Right ventricle myocardium superior (tissue), 1 donor: ENCODE measurements at regions not wholly inside any gene's neighbourhood (a gene's known extent, or its start where the extent isn't known, plus 50 kb on each side); places are given as distances from the start of the nearest gene placed in this dataset.

Experiments used
- ATAC-seq: fragments of 200-7000 bp; cut with Tn5 transposase; one replicate; pipeline ENCODE4 v1.9.1; 2020; ENCODE audit warnings: mild to moderate bottlenecking; ENCODE audit not compliant: poor library complexity
- DNase-seq: peaks from one replicate; pipeline ENCODE4 v3.0.0-alpha.2; 2020
- intact Hi-C: fragments of 100-400 bp; cut with DNase I; formaldehyde crosslinking; loops from one replicate; pipeline ENCODE4 v1.11.2; 2022
- donor health status: DM: no; HTN: yes; CAD: no; lungs with severe emphysema.

- DNase-seq, result no peak
- no peak for ATAC-seq
- intact Hi-C loops, result no loop called here
Measured at GRCh38 chr16:63223851-63224250, 1187.6 kb upstream of the CDH8 start.

DNA sequence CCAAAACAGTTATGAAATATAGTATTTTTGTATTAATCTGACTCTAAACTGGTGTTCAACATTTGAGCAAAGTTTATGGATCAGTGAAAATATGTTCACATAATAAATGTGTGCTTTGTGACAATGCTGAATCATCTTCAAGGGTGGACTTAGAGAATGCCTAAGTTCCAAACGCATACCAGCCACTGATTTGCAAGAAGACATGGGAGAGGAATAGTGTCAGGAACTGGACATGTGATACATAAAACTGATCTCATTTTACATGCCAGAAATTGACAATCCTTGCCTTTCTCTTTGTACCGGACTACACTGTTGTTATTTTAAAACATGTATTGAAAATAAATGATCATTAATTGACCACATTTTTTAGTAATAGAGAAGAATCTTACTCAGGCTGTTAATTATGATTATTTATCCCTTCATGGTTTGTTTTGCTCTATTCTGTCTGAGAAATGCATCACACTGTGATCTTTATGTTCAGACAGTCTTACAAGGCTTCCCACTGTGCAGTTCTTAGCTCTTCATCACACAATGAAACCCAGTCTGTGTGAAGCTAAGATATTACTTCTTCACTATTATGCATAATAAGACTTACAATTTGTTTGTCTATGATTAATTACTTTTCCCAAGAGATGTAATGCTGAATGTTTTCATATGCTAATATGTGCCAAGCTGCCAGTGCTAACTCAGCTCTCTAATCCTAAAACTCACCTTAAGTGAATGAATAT, 1180.6 kb upstream of the CDH8 start:
- ATAC-seq (no peak), DNase-seq (no peak)
- intact Hi-C loops, result no loop called here

DNA sequence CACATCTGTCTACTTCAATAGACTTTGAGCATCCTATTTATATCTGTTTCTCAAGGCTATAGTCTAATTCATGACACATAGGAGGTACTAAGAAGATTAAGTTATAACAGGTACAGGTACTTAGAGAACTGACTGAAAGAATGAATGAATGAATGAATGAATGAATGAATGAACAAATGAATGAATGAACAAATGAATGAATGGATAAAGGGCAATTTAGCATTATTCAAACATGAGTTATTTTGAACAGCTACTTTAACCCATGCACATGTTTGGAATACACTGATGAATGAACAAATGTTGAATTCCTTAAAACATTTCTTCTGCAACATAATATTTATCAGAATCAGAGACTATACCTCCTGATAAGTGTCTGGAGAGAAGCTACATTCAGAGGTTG, 1165.6 kb upstream of the CDH8 start:
- ATAC-seq (no peak), DNase-seq (no peak)
- intact Hi-C loops, result no loop called here

GRCh38 chr16:63200940-63201339, 1164.7 kb upstream of the CDH8 start:
- DNase-seq, result no peak
- no peak for ATAC-seq
- intact Hi-C loops, result no loop called here

DNA sequence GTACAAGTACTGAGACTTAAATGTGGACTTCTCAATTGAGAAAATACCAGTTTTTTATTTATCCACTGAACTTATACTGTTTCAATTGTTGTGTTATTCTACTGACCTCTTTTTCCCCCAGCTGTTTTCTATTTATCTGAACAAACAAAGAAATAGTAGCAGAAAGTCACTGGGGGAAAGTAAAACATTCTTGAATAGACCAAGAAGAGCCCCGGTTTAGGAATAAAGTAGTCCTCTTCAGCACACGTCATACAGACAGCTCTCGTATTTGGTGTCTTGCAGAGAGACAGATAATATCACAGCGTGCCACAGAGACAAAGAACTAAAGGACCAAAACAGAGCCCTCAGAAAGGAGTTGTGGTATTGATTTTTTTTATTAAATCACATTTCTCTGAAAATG, 1159.1 kb upstream of the CDH8 start:
- DNase-seq (no peak), ATAC-seq (no peak)
- intact Hi-C loops, result no loop called here

DNA sequence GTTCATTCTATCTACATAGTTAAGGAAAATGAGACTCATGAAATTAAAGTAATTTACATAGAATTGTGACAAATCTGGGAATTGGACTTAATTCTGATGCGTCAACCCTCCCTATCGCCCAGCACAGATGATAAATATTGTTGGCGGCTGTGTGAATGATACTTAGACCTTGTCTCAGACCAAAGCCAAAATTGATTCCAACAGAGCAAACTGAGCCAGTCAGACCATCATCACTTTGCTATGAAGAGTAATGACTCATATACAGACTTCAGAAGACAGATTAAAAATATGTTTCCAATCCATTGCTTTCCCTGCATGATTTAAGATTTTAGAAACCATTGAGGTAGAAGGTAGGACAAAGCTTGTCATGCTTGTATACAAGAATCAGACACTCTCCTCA, 1156.7 kb upstream of the CDH8 start:
- intact Hi-C loops, result no loop called here
- ATAC-seq, result no peak
- DNase-seq, result no peak

- intact Hi-C loops, result no loop called here
- no peak for ATAC-seq
- DNase-seq, result no peak
Measured at GRCh38 chr16:63188086-63188771, 1152.0 kb upstream of the CDH8 start.

- no peak for ATAC-seq
- no peak for DNase-seq
- intact Hi-C loops, result no loop called here
Measured at GRCh38 chr16:63187638-63188037, 1151.4 kb upstream of the CDH8 start.

- intact Hi-C loops, result no loop called here
- DNase-seq (no peak), ATAC-seq (no peak)
Measured at GRCh38 chr16:63185235-63185780, 1149.1 kb upstream of the CDH8 start.

- DNase-seq (no peak), ATAC-seq (no peak)
- intact Hi-C loops, result no loop called here
Measured at GRCh38 chr16:63183743-63184142, 1147.5 kb upstream of the CDH8 start.

- ATAC-seq, result no peak
- intact Hi-C loops, result no loop called here
- no peak for DNase-seq
Measured at GRCh38 chr16:63175313-63175712, 1139.1 kb upstream of the CDH8 start.

- DNase-seq (no peak), ATAC-seq (no peak)
- intact Hi-C loops, result no loop called here
Measured at GRCh38 chr16:63174801-63175200, 1138.6 kb upstream of the CDH8 start.

DNA sequence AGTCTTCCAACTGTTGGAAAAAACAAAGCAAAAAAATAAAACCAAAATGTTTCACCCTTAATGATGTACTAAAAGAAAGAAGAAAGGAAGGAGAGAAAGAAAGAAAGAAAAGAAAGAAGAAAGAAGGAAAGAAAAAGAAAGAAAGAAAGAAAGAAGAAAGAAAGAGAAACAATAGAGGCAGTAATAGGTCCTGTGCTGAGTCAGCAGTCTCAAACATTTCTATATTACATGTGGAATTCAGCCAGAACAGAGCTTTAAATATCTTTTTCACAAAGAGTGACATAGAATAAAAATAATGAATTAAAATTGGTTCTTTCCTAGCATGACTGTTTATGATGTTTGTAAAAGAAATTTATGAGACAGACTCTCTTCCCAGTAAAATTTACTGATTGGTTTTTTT, 1135.3 kb upstream of the CDH8 start:
- DNase-seq, result no peak

GRCh38 chr16:63169100-63169499, 1132.9 kb upstream of the CDH8 start:
- no peak for ATAC-seq
- intact Hi-C loops, result no loop called here
- no peak for DNase-seq

More for the DNA sequence above, 1135.3 kb upstream of the CDH8 start:
- ATAC-seq, result no peak
- intact Hi-C loops, result no loop called here

- intact Hi-C loops, result no loop called here
- DNase-seq, result no peak
- ATAC-seq, result no peak
Measured at GRCh38 chr16:63157818-63158217, 1121.6 kb upstream of the CDH8 start.

DNA sequence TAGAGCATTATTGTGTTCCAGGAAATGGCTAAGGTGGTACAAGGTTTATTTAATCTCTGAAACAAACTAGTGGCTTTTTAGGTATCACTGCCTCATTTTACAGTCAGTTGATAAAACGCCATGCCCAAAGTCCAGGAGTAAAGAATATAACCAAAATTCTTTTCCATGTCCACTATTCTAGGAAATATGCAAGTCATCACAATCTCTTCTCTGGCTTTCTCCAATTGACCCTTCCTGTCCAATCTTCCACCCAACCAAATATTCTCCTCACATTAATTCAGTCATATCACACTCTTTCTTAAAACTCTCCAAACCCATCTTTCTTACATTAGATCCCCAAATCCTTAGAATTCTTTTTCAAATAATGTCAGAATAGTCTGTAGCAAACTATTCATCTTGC, 1110.0 kb upstream of the CDH8 start:
- ATAC-seq (no peak), DNase-seq (no peak)
- intact Hi-C loops, result no loop called here

GRCh38 chr16:63145411-63145810, 1109.2 kb upstream of the CDH8 start:
- DNase-seq (no peak), ATAC-seq (peak; percentile 68)
- intact Hi-C loops, result no loop called here

DNA sequence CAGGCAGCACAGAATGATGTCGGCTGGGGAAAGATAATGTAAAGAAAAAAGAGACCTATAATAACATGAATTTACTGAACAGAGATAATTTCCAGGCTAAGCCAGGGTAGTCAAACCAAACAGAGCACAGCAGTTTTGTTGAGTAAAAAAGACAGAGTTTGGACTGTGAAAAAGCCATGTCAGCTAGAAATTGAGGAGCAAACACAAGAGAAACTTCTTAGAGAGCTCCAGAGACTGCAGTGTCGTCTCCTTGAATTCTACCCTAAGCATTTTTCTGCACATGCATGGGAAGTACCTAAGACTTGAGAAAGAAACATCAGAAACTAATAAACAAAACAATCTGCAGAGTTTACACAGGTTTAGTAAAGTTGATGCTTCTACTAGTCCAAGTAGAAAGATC, 1098.8 kb upstream of the CDH8 start:
- ATAC-seq, result no peak
- DNase-seq, result no peak
- intact Hi-C loops, result no loop called here

DNA sequence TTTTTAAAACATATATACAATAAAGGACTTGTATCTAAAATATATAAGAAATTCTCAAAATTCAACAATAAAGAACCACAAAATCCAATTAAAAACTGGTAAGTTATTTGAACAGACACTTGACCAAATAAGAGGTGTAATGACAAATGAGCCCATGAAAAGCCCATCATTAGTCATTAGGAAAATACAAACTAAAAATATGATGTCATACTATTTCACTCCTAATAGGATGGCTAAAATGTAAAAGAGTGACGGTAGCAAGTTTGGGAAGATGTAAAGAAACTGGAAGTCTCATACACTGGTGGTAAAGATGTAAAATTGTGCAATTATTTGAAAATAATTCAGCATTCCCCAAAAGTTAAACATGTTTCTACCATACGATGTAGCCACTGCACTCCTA, 1095.3 kb upstream of the CDH8 start:
- ATAC-seq, result no peak

DNA sequence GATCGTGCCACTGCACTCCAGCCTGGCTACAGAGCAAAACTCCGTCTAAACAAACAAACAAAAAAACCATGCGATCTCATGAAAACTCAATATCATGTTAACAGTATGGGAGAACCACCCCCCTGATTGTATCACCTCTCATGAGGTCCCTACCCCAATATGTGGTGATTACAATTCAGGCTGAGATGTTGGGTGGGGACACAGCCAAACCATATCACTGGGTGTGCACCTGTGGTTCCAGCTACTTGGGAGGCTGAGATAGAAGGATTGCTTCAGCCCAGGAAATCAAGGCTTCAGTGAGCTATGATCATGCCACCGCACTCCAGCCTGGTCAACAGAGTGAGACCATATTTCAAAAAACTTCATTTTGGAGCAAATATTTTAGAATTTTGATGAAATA, 1094.7 kb upstream of the CDH8 start:
- intact Hi-C loops, result no loop called here
- DNase-seq (no peak), ATAC-seq (no peak)

More for the DNA sequence above, 1095.3 kb upstream of the CDH8 start:
- intact Hi-C loops, result no loop called here
- DNase-seq, result no peak
